ENCODE measurements at regions not wholly inside any gene's neighbourhood (a gene's known extent, or its start where the extent isn't known, plus 50 kb on each side); places are given as distances from the start of the nearest gene placed in this dataset.

- TF ChIP-seq CTCF (optimal IDR thresholded peaks at IDR 0.05 in 1 of 3, IDR thresholded peaks at IDR 0.05 in 1 of 3, conservative IDR thresholded peaks at IDR 0.05 in 1 of 3; ENCODE audit: extremely low read depth in 1 of 3, insufficient read depth in 2 of 3, low read length in 3 of 3) (no peak), EZH2 (IDR thresholded peaks at IDR 0.05; ENCODE audit: low read length) (no peak)
Measured at GRCh38 chr3:34405159-34405558, 606.7 kb downstream of the PDCD6IP start.

All from keratinocyte (primary cell).